Right atrium auricular region (tissue), 2 donors: ENCODE measurements at regions not wholly inside any gene's neighbourhood (a gene's known extent, or its start where the extent isn't known, plus 50 kb on each side); places are given as distances from the start of the nearest gene placed in this dataset.

Source experiments
- DNase-seq: peaks from one replicate; pipeline ENCODE4 v3.0.0-alpha.2; 2019; ENCODE audit warnings: low spot score
- H3K27ac ChIP-seq, 2 donors: fragments of 200-600 bp; sonication (generic); 1 replicate in 1 of 2; 2 replicates in 1 of 2; pipeline ENCODE4 v1.5.1; 2016 to 2019
- H3K27me3 ChIP-seq, 2 donors: fragments of 200-600 bp; sonication (generic); one replicate each; pipeline versions ENCODE4 v1.5.1 to v1.6.0; 2017 to 2019
- H3K36me3 ChIP-seq: fragments of 200-600 bp; sonication (generic); one replicate; pipeline ENCODE4 v1.5.1; 2016
- H3K4me1 ChIP-seq, 2 donors: fragments of 200-600 bp; sonication (generic); one replicate each; pipeline versions ENCODE4 v1.5.1 to v1.6.0; 2017 to 2019
- H3K4me3 ChIP-seq, 2 donors: fragments of 200-600 bp; sonication (generic); 1 replicate in 1 of 2; 2 replicates in 1 of 2; pipeline ENCODE4 v1.5.1; 2017 to 2019; ENCODE audit warnings: mild to moderate bottlenecking in 1 of 2, moderate library complexity in 1 of 2
- H3K9me3 ChIP-seq, 2 donors: fragments of 200-600 bp; sonication (generic); one replicate each; pipeline ENCODE4 v1.5.1; 2019
- TF ChIP-seq, protein P1 (sequence below), 2 donors: fragments of 200-600 bp; sonication (generic); IDR thresholded peaks; one replicate each; pipeline ENCODE4 v1.5.1; 2019; ENCODE audit warnings: antibody characterized with exemption in 2 of 2

DNA sequence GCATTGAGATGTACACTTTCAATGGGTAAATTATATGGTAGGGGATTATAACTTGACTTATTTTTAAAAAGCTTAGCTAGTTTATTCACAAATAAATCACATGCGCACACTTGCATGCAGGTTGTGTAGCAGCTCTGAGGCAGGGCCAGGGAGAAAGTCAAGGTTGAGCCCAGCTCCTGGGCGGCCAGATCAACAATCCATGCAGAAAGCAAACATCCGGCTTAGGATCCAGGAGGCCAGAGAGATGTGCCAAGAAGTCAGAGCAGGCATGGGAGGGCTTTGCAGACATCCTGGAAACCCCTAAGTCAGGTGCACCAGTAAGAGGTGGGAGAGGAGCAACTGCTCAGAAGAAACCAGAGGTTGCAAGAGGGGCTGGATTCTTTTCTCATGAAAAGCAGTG lies 186.5 kb downstream of the AXIN2 start:
- TF ChIP-seq, protein P1, sequence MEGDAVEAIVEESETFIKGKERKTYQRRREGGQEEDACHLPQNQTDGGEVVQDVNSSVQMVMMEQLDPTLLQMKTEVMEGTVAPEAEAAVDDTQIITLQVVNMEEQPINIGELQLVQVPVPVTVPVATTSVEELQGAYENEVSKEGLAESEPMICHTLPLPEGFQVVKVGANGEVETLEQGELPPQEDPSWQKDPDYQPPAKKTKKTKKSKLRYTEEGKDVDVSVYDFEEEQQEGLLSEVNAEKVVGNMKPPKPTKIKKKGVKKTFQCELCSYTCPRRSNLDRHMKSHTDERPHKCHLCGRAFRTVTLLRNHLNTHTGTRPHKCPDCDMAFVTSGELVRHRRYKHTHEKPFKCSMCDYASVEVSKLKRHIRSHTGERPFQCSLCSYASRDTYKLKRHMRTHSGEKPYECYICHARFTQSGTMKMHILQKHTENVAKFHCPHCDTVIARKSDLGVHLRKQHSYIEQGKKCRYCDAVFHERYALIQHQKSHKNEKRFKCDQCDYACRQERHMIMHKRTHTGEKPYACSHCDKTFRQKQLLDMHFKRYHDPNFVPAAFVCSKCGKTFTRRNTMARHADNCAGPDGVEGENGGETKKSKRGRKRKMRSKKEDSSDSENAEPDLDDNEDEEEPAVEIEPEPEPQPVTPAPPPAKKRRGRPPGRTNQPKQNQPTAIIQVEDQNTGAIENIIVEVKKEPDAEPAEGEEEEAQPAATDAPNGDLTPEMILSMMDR (IDR thresholded peaks at IDR 0.05): no peak
- Histone ChIP-seq H3K36me3 (no peaks in the 10 kb centered on the region), H3K9me3 (no peaks in the 10 kb centered on the region), H3K27ac (no peak overlapping the region), H3K4me3 (no peak overlapping the region), H3K4me1 (no peaks in the 10 kb centered on the region), H3K27me3 (no peaks in the 10 kb centered on the region)
- DNase-seq: peak; percentile 34

DNA sequence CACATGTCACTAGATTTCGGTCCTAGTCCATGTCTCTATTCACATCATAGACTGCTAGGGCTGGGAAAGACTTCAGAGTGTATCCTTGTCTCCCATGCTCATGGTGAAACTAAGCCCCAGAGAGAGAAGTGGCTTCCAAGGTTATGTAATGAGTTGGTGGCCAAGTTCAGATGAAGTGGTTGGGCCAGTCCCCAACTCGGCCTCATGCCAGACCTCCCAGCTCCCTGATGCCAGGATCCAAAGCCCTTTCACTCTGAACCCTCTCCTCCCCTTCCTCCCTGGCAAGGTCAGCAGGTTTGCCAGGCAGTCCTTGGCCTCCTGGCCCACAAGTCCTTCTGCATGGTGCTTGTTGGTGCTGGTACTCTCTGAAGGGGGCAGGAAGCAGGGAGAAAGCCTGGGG lies 189.7 kb downstream of the AXIN2 start:
- no peaks in the 10 kb centered on the region for H3K9me3 ChIP-seq
- peak; percentile 21 for DNase-seq
- H3K4me3 ChIP-seq: no peak overlapping the region
- H3K36me3 ChIP-seq: no peaks in the 10 kb centered on the region
- H3K27me3 ChIP-seq: no peaks in the 10 kb centered on the region
- no peak overlapping the region for H3K27ac ChIP-seq
- no peaks in the 10 kb centered on the region for H3K4me1 ChIP-seq
- TF ChIP-seq, protein P1 (IDR thresholded peaks at IDR 0.05): no peak

DNA sequence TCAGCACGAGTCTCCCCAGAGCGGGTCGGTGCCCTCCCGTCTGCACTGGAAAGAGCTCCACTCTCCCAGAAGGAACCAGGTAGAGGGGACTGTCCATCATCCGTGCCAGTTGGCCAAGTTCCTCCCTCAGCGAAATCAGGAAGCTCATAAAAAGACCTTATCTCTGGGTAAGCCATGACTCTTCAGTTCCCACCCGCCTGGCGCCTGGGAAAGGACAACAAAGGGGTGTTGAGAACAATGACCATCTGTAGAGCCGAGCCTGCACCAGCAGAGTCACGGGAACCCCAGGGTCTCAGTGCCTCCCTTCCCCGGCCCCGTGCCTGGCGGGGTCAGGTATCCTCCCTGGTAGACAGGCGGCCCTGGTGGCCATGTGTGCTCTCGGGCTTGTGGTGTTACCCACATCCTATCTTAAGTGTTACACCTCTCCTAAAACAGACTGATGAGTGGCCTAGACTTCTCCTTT lies 190.7 kb downstream of the AXIN2 start:
- Histone ChIP-seq H3K27ac (no peak overlapping the region), H3K4me1 (no peaks in the 10 kb centered on the region), H3K36me3 (no peaks in the 10 kb centered on the region), H3K27me3 (no peaks in the 10 kb centered on the region), H3K4me3 (no peak overlapping the region), H3K9me3 (no peaks in the 10 kb centered on the region)
- TF ChIP-seq, protein P1 (IDR thresholded peaks at IDR 0.05): no peak
- peak; percentile 52 for DNase-seq

DNA sequence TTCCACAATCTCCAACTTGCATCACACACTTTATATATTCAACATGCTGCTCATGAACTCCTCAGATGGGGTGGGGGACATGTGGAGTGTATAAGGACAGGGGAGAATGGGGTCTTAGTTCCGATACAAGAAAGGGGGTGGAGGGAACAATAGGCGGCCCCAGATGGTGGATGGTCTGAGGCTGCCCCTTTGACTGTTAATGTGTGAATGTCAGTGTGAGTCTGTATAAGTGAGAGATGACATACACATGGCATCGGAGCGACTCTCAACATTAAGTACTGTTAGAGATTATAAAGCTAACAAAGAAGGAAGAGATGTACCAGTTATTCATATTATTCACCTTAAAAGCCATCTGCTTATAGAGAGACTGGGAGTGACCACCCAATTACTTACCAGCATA lies 193.1 kb downstream of the AXIN2 start:
- H3K27me3 ChIP-seq: no peaks in the 10 kb centered on the region
- H3K27ac ChIP-seq: no peak overlapping the region
- peak; percentile 28 for DNase-seq
- TF ChIP-seq, protein P1 (IDR thresholded peaks at IDR 0.05): no peak
- no peaks in the 10 kb centered on the region for H3K9me3 ChIP-seq
- no peaks in the 10 kb centered on the region for H3K4me1 ChIP-seq
- H3K36me3 ChIP-seq: no peaks in the 10 kb centered on the region
- no peak overlapping the region for H3K4me3 ChIP-seq

DNA sequence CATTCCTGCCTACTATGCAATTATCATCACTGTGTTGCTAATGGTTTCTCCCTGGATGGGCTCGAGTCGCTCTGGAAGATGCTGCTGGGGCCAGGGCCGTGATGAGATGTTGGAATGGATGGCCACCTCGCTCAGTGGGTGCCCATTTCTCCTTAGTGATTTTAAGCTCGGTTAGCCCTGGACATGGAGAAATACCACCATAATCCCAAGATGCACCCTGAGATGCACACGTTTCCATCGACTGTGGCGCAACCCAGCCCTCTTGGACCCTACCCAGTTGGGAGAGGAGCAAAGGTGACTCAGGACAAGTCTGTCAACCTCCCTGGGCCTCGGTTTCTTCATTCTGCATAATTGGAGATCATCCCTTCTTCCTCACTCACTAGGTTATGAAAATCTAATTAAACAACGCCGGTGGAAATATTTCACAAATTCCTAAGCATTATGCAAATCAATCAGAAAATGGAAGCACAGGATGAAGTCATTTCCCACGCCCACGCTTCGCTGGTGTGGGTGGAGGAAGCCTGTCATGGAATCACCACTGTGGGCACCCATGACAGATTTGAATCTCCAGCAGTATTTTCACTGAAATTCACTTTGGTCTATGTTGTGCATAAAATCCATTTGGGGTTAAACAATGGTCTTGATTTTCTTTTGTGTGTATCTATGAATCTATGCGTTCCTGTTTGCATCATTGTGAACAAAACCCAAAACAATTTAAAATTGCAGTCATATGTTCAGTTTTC lies 195.2 kb downstream of the AXIN2 start:
- no peak for DNase-seq
- H3K27ac ChIP-seq: no peak overlapping the region
- TF ChIP-seq, protein P1 (IDR thresholded peaks at IDR 0.05): no peak
- no peaks in the 10 kb centered on the region for H3K27me3 ChIP-seq
- H3K4me1 ChIP-seq: no peaks in the 10 kb centered on the region
- no peaks in the 10 kb centered on the region for H3K36me3 ChIP-seq
- H3K4me3 ChIP-seq: no peak overlapping the region
- no peaks in the 10 kb centered on the region for H3K9me3 ChIP-seq

DNA sequence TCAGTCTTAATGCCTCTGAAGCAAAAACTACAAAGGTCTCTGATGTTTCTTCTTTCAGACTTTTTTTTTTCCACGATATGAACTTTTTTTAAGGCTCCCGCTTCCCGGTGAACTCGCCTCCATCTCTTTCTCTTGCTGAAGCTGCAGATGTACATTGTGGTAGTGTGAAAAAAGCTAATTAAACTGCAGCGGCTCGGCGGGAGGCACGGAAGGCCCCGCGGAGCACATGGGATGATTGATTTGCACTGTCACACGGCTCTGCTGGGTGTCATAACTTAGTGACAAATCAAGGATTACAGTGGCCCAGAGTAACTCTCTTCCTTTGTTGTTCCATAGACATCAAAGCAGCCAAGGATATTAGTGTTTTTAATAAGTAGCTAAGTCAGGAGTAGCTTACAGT lies 196.3 kb downstream of the AXIN2 start:
- Histone ChIP-seq H3K27me3 (no peaks in the 10 kb centered on the region), H3K4me1 (no peaks in the 10 kb centered on the region), H3K36me3 (no peaks in the 10 kb centered on the region), H3K27ac (no peak overlapping the region), H3K4me3 (no peak overlapping the region), H3K9me3 (no peaks in the 10 kb centered on the region)
- TF ChIP-seq, protein P1 (IDR thresholded peaks at IDR 0.05): no peak
- DNase-seq: no peak
